ENCODE measurements at regions not wholly inside any gene's neighbourhood (a gene's known extent, or its start where the extent isn't known, plus 50 kb on each side); places are given as distances from the start of the nearest gene placed in this dataset.

- TF ChIP-seq, protein P1, sequence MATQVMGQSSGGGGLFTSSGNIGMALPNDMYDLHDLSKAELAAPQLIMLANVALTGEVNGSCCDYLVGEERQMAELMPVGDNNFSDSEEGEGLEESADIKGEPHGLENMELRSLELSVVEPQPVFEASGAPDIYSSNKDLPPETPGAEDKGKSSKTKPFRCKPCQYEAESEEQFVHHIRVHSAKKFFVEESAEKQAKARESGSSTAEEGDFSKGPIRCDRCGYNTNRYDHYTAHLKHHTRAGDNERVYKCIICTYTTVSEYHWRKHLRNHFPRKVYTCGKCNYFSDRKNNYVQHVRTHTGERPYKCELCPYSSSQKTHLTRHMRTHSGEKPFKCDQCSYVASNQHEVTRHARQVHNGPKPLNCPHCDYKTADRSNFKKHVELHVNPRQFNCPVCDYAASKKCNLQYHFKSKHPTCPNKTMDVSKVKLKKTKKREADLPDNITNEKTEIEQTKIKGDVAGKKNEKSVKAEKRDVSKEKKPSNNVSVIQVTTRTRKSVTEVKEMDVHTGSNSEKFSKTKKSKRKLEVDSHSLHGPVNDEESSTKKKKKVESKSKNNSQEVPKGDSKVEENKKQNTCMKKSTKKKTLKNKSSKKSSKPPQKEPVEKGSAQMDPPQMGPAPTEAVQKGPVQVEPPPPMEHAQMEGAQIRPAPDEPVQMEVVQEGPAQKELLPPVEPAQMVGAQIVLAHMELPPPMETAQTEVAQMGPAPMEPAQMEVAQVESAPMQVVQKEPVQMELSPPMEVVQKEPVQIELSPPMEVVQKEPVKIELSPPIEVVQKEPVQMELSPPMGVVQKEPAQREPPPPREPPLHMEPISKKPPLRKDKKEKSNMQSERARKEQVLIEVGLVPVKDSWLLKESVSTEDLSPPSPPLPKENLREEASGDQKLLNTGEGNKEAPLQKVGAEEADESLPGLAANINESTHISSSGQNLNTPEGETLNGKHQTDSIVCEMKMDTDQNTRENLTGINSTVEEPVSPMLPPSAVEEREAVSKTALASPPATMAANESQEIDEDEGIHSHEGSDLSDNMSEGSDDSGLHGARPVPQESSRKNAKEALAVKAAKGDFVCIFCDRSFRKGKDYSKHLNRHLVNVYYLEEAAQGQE (IDR thresholded peaks at IDR 0.05; ENCODE audit: unreplicated experiment), result no peak
- no peak for TF ChIP-seq JUNB (IDR thresholded peaks at IDR 0.05; ENCODE audit: unreplicated experiment)
- TF ChIP-seq POLR2AphosphoS5 (IDR thresholded peaks at IDR 0.05; ENCODE audit: low read depth), result no peak
Observed at GRCh38 chr1:47572731-47573430, 135.0 kb downstream of the FOXD2 start (continued).

DNA sequence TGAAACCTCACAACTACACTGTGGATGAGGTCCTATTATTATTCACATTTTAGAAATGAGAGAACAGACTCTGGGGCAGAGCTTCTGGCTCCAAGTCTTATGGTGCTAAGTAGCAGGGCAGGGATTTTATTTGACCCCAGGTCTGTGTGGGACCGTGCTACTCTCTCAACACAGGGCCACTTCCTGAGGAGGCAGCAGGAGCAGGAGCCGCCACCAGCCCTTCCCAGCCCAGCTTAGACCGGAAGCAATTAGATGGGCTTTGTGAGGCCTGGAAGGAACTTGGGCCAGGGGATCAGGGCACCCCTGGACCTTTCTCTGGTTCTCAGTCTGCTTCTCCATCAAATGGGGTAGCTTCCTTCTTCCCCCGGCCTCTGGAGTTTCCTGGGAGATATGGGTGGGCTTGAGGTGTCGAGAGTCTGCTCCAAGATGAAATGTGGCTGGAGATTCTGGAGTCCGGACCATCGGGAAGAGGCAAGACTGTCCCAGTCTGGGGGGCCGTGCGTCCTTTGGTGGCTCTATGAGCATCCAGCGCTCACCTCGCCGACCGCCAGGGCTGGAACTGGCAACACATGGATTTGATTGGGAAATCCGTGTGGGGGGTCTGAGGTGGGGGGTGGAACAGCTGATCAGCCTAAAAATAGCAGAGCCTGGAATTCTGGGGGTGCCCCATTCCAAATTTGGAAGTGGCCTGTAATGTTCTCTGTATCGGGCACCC lies 136.8 kb downstream of the FOXD2 start:
- H2AFZ ChIP-seq, result no peak overlapping the region
- H3K27ac Mint-ChIP-seq, result no peak overlapping the region
- H3K4me1 ChIP-seq (ENCODE audit: insufficient read depth), result peaks cover 14% of the 10 kb centered on the region
- DNase-seq (ENCODE audit: low spot score) (no peak), ATAC-seq (no peak)
- H3K4me2 ChIP-seq, result no peak overlapping the region
- no peak overlapping the region for H3K27ac ChIP-seq (ENCODE audit: low read depth)
- H3K79me2 ChIP-seq (replicated peaks; ENCODE audit: insufficient read depth), result no peaks in the 10 kb centered on the region
- no peaks in the 10 kb centered on the region for H3K9me2 ChIP-seq (ENCODE audit: insufficient read depth)
- no peaks in the 10 kb centered on the region for H4K20me1 ChIP-seq (replicated peaks; ENCODE audit: insufficient read depth)
- H3K27me3 Mint-ChIP-seq (ENCODE audit: insufficient read depth, low read depth, poor library complexity), result peaks cover 23% of the 10 kb centered on the region
- H3K36me3 ChIP-seq (ENCODE audit: insufficient read depth), result no peaks in the 10 kb centered on the region
- H3K36me3 Mint-ChIP-seq (ENCODE audit: low read depth), result no peaks in the 10 kb centered on the region
- no peak overlapping the region for H3K4me3 ChIP-seq
- H3F3A ChIP-seq (replicated peaks; ENCODE audit: low read depth), result no peaks in the 10 kb centered on the region
- H3K4me1 Mint-ChIP-seq, result peaks cover 43% of the 10 kb centered on the region
- no peak overlapping the region for H3K4me3 Mint-ChIP-seq
- no peaks in the 10 kb centered on the region; the same call in 2 of the 3 replicates for H3K9me3 Mint-ChIP-seq
- H3K27me3 ChIP-seq (ENCODE audit: insufficient read depth), result no peaks in the 10 kb centered on the region
- TF ChIP-seq EZH2phosphoT487 (IDR thresholded peaks at IDR 0.05; ENCODE audit: unreplicated experiment) (no peak), POLR2AphosphoS5 (IDR thresholded peaks at IDR 0.05; ENCODE audit: low read depth) (no peak), CREB1 (CRISPR knock-in tag; IDR thresholded peaks at IDR 0.05; ENCODE audit: low read depth) (no peak), ZNF114 (CRISPR knock-in tag; IDR thresholded peaks at IDR 0.05) (no peak)
- TF ChIP-seq, protein P2, sequence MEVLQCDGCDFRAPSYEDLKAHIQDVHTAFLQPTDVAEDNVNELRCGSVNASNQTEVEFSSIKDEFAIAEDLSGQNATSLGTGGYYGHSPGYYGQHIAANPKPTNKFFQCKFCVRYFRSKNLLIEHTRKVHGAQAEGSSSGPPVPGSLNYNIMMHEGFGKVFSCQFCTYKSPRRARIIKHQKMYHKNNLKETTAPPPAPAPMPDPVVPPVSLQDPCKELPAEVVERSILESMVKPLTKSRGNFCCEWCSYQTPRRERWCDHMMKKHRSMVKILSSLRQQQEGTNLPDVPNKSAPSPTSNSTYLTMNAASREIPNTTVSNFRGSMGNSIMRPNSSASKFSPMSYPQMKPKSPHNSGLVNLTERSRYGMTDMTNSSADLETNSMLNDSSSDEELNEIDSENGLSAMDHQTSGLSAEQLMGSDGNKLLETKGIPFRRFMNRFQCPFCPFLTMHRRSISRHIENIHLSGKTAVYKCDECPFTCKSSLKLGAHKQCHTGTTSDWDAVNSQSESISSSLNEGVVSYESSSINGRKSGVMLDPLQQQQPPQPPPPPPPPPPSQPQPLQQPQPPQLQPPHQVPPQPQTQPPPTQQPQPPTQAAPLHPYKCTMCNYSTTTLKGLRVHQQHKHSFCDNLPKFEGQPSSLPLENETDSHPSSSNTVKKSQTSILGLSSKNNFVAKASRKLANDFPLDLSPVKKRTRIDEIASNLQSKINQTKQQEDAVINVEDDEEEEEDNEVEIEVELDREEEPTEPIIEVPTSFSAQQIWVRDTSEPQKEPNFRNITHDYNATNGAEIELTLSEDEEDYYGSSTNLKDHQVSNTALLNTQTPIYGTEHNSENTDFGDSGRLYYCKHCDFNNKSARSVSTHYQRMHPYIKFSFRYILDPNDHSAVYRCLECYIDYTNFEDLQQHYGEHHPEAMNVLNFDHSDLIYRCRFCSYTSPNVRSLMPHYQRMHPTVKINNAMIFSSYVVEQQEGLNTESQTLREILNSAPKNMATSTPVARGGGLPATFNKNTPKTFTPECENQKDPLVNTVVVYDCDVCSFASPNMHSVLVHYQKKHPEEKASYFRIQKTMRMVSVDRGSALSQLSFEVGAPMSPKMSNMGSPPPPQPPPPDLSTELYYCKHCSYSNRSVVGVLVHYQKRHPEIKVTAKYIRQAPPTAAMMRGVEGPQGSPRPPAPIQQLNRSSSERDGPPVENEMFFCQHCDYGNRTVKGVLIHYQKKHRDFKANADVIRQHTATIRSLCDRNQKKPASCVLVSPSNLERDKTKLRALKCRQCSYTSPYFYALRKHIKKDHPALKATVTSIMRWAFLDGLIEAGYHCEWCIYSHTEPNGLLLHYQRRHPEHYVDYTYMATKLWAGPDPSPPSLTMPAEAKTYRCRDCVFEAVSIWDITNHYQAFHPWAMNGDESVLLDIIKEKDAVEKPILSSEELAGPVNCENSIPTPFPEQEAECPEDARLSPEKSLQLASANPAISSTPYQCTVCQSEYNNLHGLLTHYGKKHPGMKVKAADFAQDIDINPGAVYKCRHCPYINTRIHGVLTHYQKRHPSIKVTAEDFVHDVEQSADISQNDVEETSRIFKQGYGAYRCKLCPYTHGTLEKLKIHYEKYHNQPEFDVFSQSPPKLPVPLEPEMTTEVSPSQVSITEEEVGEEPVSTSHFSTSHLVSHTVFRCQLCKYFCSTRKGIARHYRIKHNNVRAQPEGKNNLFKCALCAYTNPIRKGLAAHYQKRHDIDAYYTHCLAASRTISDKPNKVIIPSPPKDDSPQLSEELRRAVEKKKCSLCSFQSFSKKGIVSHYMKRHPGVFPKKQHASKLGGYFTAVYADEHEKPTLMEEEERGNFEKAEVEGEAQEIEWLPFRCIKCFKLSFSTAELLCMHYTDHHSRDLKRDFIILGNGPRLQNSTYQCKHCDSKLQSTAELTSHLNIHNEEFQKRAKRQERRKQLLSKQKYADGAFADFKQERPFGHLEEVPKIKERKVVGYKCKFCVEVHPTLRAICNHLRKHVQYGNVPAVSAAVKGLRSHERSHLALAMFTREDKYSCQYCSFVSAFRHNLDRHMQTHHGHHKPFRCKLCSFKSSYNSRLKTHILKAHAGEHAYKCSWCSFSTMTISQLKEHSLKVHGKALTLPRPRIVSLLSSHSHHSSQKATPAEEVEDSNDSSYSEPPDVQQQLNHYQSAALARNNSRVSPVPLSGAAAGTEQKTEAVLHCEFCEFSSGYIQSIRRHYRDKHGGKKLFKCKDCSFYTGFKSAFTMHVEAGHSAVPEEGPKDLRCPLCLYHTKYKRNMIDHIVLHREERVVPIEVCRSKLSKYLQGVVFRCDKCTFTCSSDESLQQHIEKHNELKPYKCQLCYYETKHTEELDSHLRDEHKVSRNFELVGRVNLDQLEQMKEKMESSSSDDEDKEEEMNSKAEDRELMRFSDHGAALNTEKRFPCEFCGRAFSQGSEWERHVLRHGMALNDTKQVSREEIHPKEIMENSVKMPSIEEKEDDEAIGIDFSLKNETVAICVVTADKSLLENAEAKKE (CRISPR knock-in tag; IDR thresholded peaks at IDR 0.05), result no peak
- TF ChIP-seq, protein P1 (IDR thresholded peaks at IDR 0.05; ENCODE audit: unreplicated experiment), result no peak
